ENCODE measurements at regions not wholly inside any gene's neighbourhood (a gene's known extent, or its start where the extent isn't known, plus 50 kb on each side); places are given as distances from the start of the nearest gene placed in this dataset.

- TF ChIP-seq, protein P1, sequence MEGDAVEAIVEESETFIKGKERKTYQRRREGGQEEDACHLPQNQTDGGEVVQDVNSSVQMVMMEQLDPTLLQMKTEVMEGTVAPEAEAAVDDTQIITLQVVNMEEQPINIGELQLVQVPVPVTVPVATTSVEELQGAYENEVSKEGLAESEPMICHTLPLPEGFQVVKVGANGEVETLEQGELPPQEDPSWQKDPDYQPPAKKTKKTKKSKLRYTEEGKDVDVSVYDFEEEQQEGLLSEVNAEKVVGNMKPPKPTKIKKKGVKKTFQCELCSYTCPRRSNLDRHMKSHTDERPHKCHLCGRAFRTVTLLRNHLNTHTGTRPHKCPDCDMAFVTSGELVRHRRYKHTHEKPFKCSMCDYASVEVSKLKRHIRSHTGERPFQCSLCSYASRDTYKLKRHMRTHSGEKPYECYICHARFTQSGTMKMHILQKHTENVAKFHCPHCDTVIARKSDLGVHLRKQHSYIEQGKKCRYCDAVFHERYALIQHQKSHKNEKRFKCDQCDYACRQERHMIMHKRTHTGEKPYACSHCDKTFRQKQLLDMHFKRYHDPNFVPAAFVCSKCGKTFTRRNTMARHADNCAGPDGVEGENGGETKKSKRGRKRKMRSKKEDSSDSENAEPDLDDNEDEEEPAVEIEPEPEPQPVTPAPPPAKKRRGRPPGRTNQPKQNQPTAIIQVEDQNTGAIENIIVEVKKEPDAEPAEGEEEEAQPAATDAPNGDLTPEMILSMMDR (IDR thresholded peaks at IDR 0.05), result no peak
- no peak for TF ChIP-seq POLR2A (IDR thresholded peaks at IDR 0.05)
These were observed 122.4 kb upstream of the SLC4A4 start for GRCh38 chr4:71216316-71216959.
